ENCODE measurements at regions not wholly inside any gene's neighbourhood (a gene's known extent, or its start where the extent isn't known, plus 50 kb on each side); places are given as distances from the start of the nearest gene placed in this dataset.
"Not testable (repeated sequence)": the region's sequence is repeated elsewhere in the genome, so short reads cannot be mapped to it uniquely, and the experiment has no call there.

GRCh38 chr7:152931633-152932032 is 172.1 kb downstream of the ACTR3B start:
- H3K79me2 ChIP-seq (ENCODE audit: insufficient read depth, low read length): no peaks in the 10 kb centered on the region
- H4K20me1 ChIP-seq (ENCODE audit: insufficient read depth, low read length): no peaks in the 10 kb centered on the region
- TF ChIP-seq, protein P1, sequence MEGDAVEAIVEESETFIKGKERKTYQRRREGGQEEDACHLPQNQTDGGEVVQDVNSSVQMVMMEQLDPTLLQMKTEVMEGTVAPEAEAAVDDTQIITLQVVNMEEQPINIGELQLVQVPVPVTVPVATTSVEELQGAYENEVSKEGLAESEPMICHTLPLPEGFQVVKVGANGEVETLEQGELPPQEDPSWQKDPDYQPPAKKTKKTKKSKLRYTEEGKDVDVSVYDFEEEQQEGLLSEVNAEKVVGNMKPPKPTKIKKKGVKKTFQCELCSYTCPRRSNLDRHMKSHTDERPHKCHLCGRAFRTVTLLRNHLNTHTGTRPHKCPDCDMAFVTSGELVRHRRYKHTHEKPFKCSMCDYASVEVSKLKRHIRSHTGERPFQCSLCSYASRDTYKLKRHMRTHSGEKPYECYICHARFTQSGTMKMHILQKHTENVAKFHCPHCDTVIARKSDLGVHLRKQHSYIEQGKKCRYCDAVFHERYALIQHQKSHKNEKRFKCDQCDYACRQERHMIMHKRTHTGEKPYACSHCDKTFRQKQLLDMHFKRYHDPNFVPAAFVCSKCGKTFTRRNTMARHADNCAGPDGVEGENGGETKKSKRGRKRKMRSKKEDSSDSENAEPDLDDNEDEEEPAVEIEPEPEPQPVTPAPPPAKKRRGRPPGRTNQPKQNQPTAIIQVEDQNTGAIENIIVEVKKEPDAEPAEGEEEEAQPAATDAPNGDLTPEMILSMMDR (IDR thresholded peaks at IDR 0.05; ENCODE audit: extremely low read depth, low read depth, low read length): no peak
- H3K27ac ChIP-seq (ENCODE audit: low read depth, low read length): no peak overlapping the region
- H3K4me2 ChIP-seq (ENCODE audit: insufficient read depth, low read length): no peak overlapping the region
- H3K4me1 ChIP-seq (ENCODE audit: insufficient read depth, low read length): no peaks in the 10 kb centered on the region
- no peaks in the 10 kb centered on the region for H3K9me3 ChIP-seq (ENCODE audit: low read depth, low read length)
- H3K4me3 ChIP-seq (ENCODE audit: insufficient read depth, low read length): no peak overlapping the region
- DNase-seq (ENCODE audit: insufficient read length, low spot score, missing footprints): no peak
- H2AFZ ChIP-seq (ENCODE audit: low read length): no peak overlapping the region
- H3K36me3 ChIP-seq (ENCODE audit: insufficient read depth, low read length): no peaks in the 10 kb centered on the region
- no peaks in the 10 kb centered on the region for H3K27me3 ChIP-seq (ENCODE audit: insufficient read depth, low read length)

GRCh38 chr7:152937282-152937681 is 177.7 kb downstream of the ACTR3B start:
- Histone ChIP-seq H3K4me2 (ENCODE audit: insufficient read depth, low read length) (no peak overlapping the region), H3K27me3 (ENCODE audit: insufficient read depth, low read length) (no peaks in the 10 kb centered on the region), H3K27ac (ENCODE audit: low read depth, low read length) (no peak overlapping the region), H3K4me1 (ENCODE audit: insufficient read depth, low read length) (no peaks in the 10 kb centered on the region), H3K4me3 (ENCODE audit: insufficient read depth, low read length) (no peak overlapping the region), H4K20me1 (ENCODE audit: insufficient read depth, low read length) (no peaks in the 10 kb centered on the region), H3K36me3 (ENCODE audit: insufficient read depth, low read length) (no peaks in the 10 kb centered on the region), H3K9me3 (ENCODE audit: low read depth, low read length) (no peaks in the 10 kb centered on the region), H3K79me2 (ENCODE audit: insufficient read depth, low read length) (no peaks in the 10 kb centered on the region), H2AFZ (ENCODE audit: low read length) (no peak overlapping the region)
- DNase-seq (ENCODE audit: insufficient read length, low spot score, missing footprints): no peak
- TF ChIP-seq, protein P1 (IDR thresholded peaks at IDR 0.05; ENCODE audit: extremely low read depth, low read depth, low read length): no peak

DNA sequence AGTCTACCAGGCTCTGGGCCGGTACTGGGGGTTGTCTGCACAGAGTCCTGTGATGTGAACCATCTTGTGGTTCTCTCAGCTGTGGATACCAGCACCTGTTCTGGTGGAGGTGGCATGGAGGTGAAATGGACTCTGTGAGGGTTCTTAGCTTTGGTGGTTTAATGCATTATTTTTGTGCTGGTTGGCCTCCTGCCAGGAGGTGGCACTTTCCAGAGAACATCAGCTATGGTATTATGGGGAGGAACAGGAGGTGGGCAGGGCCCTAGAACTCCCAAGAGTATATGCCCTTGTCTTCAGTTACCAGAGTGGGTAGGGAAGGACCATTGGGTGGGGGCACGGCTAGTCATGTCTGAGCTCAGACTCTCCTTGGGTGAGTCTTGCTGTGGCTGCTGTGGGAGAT is 187.1 kb downstream of the ACTR3B start:
- not testable (repeated sequence) for H3K4me2 ChIP-seq (ENCODE audit: insufficient read depth, low read length); H4K20me1 ChIP-seq (ENCODE audit: insufficient read depth, low read length)

GRCh38 chr7:152947686-152948085 is 188.1 kb downstream of the ACTR3B start:
- H3K36me3 ChIP-seq (ENCODE audit: insufficient read depth, low read length): no peaks in the 10 kb centered on the region
- no peaks in the 10 kb centered on the region for H4K20me1 ChIP-seq (ENCODE audit: insufficient read depth, low read length)
- TF ChIP-seq, protein P1 (IDR thresholded peaks at IDR 0.05; ENCODE audit: extremely low read depth, low read depth, low read length): no peak
- H3K9me3 ChIP-seq (ENCODE audit: low read depth, low read length): no peaks in the 10 kb centered on the region
- H3K79me2 ChIP-seq (ENCODE audit: insufficient read depth, low read length): no peaks in the 10 kb centered on the region
- H3K27me3 ChIP-seq (ENCODE audit: insufficient read depth, low read length): no peaks in the 10 kb centered on the region
- H3K4me3 ChIP-seq (ENCODE audit: insufficient read depth, low read length): no peak overlapping the region
- H3K4me1 ChIP-seq (ENCODE audit: insufficient read depth, low read length): no peaks in the 10 kb centered on the region
- H3K4me2 ChIP-seq (ENCODE audit: insufficient read depth, low read length): no peak overlapping the region
- no peak for DNase-seq (ENCODE audit: insufficient read length, low spot score, missing footprints)
- no peak overlapping the region for H3K27ac ChIP-seq (ENCODE audit: low read depth, low read length)
- no peak overlapping the region for H2AFZ ChIP-seq (ENCODE audit: low read length)

More for the DNA sequence above, 187.1 kb downstream of the ACTR3B start:
- not testable (repeated sequence) for H3K36me3 ChIP-seq (ENCODE audit: insufficient read depth, low read length); H3K9me3 ChIP-seq (ENCODE audit: low read depth, low read length); H2AFZ ChIP-seq (ENCODE audit: low read length); H3K4me3 ChIP-seq (ENCODE audit: insufficient read depth, low read length); H3K4me1 ChIP-seq (ENCODE audit: insufficient read depth, low read length); H3K27me3 ChIP-seq (ENCODE audit: insufficient read depth, low read length); H3K27ac ChIP-seq (ENCODE audit: low read depth, low read length); DNase-seq (ENCODE audit: insufficient read length, low spot score, missing footprints); H3K79me2 ChIP-seq (ENCODE audit: insufficient read depth, low read length)

Data from osteoblast (primary cell).